HG03571 (cell line): ENCODE measurements at regions not wholly inside any gene's neighbourhood (a gene's known extent, or its start where the extent isn't known, plus 50 kb on each side); places are given as distances from the start of the nearest gene placed in this dataset.
"Not testable (repeated sequence)": the region's sequence is repeated elsewhere in the genome, so short reads cannot be mapped to it uniquely, and the experiment has no call there.

Experiments used
- ATAC-seq: cut with Tn5 transposase; IDR thresholded peaks from one replicate; pipeline ENCODE4 v1.9.1; 2021; ENCODE audit not compliant: unreplicated experiment

- ATAC-seq = no peak
Observed at GRCh38 chr14:83912032-83912642, 1617.8 kb upstream of the FLRT2 start.

- no peak for ATAC-seq
Observed at GRCh38 chr14:83913476-83913875, 1616.5 kb upstream of the FLRT2 start.

- no peak for ATAC-seq
Observed at GRCh38 chr14:83918546-83918945, 1611.4 kb upstream of the FLRT2 start.

GRCh38 chr14:83919675-83920074, 1610.3 kb upstream of the FLRT2 start:
- ATAC-seq = not testable (repeated sequence)

GRCh38 chr14:83923842-83924241, 1606.1 kb upstream of the FLRT2 start:
- ATAC-seq = no peak

- no peak for ATAC-seq
Observed at GRCh38 chr14:83924259-83924658, 1605.7 kb upstream of the FLRT2 start.

GRCh38 chr14:83940253-83940652, 1589.7 kb upstream of the FLRT2 start:
- no peak for ATAC-seq

GRCh38 chr14:83958359-83958758, 1571.6 kb upstream of the FLRT2 start:
- no peak for ATAC-seq

GRCh38 chr14:83960832-83961512, 1569.0 kb upstream of the FLRT2 start:
- no peak for ATAC-seq

- no peak for ATAC-seq
Observed at GRCh38 chr14:83969998-83970397, 1559.9 kb upstream of the FLRT2 start.

- no peak for ATAC-seq
Observed at GRCh38 chr14:83972631-83973030, 1557.3 kb upstream of the FLRT2 start.

GRCh38 chr14:83974647-83975163, 1555.2 kb upstream of the FLRT2 start:
- ATAC-seq = no peak

GRCh38 chr14:83975435-83975834, 1554.5 kb upstream of the FLRT2 start:
- ATAC-seq = no peak

GRCh38 chr14:83975841-83976770, 1553.8 kb upstream of the FLRT2 start:
- ATAC-seq = no peak

GRCh38 chr14:83977583-83977982, 1552.4 kb upstream of the FLRT2 start:
- no peak for ATAC-seq

GRCh38 chr14:83981676-83982258, 1548.2 kb upstream of the FLRT2 start:
- ATAC-seq = not testable (repeated sequence)

GRCh38 chr14:83988275-83988674, 1541.7 kb upstream of the FLRT2 start:
- no peak for ATAC-seq

GRCh38 chr14:83991666-83992065, 1538.3 kb upstream of the FLRT2 start:
- ATAC-seq = no peak

GRCh38 chr14:83992857-83993256, 1537.1 kb upstream of the FLRT2 start:
- no peak for ATAC-seq

GRCh38 chr14:83993545-83993944, 1536.4 kb upstream of the FLRT2 start:
- ATAC-seq = no peak

GRCh38 chr14:83994020-83994419, 1535.9 kb upstream of the FLRT2 start:
- ATAC-seq = no peak
